HG03439 (cell line): ENCODE measurements at regions not wholly inside any gene's neighbourhood (a gene's known extent, or its start where the extent isn't known, plus 50 kb on each side); places are given as distances from the start of the nearest gene placed in this dataset.
A peak's percentile ranks its signal among the peaks of the same experiment; 100 is the strongest.
"Not testable (repeated sequence)": the region's sequence is repeated elsewhere in the genome, so short reads cannot be mapped to it uniquely, and the experiment has no call there.

Source experiments
- ATAC-seq: cut with Tn5 transposase; IDR thresholded peaks from one replicate; pipeline ENCODE4 v1.9.1; 2021; ENCODE audit warnings: mild to moderate bottlenecking, moderate library complexity; ENCODE audit not compliant: unreplicated experiment

DNA sequence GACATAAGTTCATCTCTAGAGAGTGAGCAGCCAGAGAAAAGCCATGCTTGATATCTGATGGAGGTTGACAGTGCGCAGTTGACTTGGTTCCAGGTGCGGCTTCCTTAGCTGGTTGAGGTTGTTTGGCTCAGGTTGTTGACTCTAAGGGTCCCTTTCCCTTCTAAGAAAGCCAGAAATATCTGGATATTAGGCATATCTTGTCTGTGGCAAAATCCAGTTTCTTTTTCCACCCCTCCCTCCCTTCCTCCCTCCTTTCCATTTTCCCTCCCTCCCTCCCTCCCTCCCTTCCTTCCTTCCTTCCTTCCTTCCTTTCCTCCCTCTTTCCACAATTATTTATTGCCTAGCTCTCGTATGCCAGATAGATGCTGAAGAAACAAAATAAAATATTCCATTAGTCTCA is 82.6 kb upstream of the TNP1 start:
- no peak for ATAC-seq

DNA sequence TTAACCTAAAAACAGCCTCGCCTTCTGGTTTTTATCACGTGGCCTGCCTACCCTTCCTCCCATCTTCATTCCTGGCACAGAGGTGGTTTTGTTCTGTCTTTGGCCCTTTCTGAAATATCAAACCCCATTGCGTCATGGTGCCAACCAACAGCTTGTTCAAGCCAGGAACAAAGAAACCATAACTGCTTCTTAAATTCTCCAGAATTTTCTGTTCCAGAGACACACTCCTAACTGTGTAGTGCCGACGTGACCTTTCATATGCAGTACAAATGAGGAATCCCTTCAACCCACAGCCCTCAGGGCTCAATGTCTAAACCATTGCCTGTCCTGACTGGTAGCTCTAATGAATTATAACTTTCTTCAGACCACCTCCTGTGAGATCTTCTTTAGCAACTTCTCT is 82.2 kb upstream of the TNP1 start:
- no peak for ATAC-seq

DNA sequence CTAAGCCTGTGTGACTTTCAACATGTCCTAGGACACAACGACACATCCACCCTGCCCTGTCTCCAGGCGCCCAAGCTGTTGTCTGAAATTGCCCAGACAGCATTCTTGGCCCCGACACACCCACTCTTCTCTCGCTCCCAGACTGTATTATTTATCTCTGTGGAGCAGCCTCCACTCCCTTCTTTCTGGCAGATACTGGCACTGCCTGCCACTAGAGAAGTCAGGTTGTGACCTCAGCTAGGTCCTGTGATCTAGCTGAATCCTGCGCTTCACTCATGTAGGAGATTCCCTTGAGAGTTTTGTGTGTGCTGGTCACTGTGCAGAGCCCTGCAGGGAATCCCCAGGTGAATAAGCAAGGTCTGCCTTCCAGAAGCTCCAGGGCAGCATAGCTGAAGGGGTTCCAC is 77.1 kb upstream of the TNP1 start:
- no peak for ATAC-seq

DNA sequence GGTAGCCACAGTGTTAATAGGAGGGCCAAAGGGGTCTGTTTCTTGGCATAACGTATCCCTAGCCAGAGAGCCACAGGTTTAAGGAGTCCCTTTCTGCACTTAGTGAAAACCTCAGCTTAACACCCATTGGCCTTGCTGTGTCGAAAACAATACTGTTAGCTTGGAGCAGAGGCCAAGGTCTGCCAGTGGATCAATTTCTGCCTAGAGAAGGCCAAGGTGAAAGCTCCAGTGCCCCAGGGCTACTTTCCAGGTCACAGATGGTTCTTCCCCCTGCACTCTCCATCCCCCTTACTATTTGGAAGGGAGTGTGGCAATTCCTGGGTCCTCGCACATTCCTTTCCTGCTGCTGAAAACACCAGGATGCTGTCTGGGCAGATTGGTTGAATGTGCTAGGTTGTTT is 74.8 kb upstream of the TNP1 start:
- ATAC-seq = no peak

DNA sequence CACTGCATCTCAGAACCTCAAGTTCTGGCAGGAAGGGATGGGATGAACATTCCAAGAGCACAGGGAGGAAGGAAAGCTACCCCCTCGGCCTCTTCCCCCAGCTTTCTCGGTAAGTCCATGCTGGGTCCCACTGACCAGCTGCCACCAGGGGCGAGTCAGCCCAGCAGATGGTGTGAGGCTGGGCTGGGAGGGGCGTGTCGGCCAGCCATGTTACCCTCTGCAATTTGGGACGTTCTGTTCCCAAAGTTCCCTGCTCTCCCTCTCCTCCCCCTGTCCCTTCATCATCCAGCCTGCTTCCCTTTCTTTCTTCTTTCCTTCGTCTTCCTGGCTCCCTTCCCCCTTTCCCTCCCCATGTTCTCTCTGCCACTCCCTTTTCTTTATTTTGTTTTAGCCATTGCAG is 74.3 kb upstream of the TNP1 start:
- no peak for ATAC-seq

DNA sequence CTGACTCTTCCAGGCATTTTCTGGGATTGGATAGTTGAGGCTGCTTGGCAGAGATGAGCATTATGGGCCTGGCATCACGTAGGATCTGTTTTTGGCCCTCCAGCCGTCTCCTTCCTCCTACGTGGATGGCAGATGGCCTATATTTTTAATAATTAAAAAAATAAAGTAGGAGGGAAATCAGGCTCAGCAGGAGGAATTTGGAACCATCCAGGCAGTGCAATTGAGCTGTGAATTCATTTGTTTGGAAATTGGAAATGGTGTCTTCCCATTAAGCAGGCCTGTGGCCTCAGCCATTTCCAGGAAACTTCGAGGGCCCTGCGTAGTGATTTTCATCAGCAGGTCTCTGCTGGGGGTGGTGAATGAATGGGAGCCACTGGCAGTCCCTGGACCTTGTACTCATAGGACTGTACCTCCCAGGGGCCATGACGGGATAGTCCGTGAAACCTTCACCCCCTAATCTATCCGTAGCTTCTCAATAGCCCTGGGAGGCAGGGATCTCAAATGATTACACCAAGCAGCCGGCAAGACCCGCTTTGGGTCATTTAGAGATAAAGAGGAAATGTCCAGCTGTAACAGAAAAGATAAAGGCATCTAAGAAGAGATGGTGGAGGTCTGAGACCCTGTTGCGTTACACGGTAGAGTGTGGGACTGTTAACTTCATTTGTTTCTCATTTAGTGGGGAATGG is 73.1 kb upstream of the TNP1 start:
- no peak for ATAC-seq

DNA sequence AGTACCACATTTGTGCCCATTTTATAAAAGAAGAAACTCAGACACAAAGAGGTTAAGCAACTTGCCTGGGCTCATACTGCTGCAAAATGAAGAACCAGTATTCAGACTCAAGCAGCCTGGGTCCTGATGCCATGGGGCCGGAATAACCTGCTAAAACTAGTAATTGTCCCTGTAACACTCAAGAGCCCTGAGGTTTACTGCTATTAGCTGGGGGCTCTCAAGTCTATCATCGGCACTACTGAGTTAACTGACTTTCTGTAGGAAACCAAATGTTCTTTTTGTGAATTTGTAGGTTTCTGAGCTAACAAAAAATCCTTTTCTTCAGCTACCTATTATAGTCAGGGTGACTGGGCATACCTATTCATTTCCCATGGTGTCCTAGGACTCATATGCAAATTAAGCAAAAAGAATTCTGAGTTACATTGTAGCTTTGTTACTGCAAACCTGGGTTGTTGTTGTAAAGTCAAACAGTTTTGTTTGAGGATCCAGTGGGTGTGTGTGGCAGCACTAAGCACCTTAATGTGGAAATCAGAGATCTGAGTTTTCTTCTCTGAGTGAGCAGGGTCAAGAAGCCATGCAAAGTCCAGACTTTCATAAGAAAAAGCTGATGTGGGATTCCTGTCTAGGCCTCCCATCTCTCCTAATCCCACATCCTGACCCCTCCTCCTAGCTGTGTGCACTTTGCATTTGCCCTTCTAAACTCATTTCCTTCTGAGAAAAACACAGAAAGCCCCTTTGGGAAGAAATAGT is 72.4 kb upstream of the TNP1 start:
- ATAC-seq = no peak

DNA sequence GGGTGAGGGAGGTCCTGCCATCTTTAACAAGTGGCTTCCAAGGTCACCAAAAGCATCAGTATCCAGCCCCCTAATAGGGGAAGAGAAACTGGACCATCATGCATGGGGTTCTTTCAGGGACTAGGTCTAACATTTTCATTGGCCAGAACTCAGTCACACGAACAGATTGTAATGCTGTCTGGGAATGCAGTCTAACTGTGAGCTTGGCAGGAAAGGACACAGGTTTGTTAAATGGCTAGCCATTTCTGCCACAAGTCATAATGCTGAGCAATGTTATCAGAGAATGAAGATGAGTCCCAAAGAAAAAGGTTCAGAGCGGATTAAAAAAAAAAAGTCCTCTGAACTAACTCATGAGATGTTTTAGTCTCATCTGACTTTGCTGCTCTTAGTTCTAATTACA is 70.9 kb upstream of the TNP1 start:
- ATAC-seq = no peak

DNA sequence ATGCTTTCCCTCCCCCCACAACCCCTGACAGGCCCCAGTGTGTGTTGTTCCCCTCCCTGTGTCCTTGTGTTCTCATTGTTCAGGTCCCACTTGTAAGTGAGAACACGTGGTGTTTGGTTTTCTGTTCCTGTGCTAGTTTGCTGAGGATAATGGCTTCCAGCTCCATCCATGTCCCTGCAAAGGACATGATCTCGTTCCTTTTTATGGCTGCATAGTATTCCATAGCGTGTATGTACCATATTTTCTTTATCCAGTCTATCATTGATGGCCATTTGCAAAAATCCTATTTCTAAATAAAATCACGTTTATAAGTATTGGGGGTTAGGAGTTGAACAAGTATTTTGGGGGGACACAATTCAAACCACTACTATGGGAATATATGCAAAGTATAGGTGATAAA is 69.5 kb upstream of the TNP1 start:
- not testable (repeated sequence) for ATAC-seq

DNA sequence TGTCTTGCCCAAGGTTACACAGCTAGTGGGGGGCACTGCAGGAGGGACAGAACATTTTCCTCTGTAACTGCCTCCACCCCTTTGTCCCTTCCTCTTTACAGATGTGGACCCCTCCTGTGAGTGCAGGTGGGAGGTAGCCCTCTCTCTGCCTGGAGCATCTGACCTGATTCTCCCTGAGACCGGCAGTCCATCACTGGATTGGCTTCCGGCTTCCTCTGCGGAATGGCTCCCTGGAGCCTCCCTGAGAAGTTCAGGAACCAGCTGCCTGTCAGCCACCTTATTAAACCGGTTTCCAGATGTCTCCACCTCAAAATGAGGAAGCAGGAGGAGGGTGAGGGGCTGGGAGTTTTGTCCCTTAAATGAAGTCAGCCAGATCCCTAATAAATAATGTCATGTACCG is 67.3 kb upstream of the TNP1 start:
- ATAC-seq = no peak

DNA sequence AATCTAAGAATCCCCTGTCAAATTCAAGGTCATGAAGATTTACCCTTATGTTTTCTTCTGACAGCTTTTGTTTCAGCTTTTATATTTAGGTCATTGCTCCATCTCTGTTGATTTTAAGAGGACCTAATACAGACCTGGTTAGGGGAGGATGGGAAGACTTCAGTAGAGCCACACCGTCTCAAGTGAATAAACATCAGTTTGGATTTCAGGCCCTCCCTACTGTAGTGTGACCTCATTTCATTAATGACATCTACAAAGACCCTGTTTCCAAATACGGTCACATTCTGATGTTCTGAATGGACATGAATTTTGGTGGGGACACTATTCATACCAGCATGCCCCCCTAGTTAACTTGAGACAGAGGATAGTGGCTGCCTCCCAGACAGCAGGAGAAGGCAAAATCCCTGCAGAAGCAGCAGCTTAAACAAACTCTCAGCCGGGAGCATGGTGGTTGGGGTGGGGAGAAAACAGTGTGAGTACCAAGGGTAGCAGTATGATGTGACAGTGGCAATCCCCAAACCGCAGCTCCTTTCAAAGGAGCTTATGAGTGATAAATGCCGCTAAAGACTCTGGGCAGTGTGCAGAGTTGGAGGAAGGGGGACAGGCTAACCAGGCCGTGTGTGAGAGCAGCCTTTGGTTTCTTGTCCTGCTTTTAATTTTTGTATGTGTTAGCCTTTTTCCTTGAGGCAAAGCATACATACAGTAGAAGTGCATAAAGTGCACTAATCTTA is 65.9 kb upstream of the TNP1 start:
- ATAC-seq = no peak

DNA sequence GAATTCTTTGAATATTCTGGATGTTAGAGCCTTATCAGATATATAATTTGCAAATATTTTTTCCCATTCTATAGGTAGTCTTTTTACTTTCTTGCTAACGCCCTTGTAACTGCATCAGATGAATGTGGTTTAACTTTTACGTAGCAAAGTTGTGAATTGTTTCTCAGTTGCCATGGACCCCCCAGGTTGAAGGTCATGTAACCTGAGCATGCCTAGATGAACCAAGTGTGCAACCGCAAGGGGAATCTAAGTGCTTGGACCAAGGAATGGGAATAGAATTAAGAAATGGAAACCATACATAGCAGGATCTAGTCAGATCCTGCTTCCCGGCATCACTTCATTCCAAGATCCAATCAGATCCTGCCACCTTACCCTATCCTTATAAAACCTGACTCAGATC is 65.1 kb upstream of the TNP1 start:
- no peak for ATAC-seq

DNA sequence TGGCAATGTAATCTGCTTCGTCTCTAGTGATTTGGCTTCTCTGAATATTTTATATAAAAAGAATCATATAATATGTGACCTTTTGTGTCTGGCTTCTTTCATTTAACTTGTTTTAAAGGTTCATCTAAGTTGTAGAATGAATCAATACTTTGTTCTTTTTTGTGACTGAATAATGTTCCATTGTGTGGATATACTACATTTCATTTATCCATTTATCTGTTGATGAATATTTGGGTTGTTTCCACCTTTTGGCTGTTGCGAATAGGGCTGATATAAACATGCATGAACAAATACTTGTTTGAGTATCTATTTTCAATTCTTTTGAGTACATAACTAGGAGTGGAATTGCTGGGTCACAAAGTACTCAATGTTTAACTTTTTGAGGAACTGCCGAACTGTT is 63.8 kb upstream of the TNP1 start:
- no peak for ATAC-seq

DNA sequence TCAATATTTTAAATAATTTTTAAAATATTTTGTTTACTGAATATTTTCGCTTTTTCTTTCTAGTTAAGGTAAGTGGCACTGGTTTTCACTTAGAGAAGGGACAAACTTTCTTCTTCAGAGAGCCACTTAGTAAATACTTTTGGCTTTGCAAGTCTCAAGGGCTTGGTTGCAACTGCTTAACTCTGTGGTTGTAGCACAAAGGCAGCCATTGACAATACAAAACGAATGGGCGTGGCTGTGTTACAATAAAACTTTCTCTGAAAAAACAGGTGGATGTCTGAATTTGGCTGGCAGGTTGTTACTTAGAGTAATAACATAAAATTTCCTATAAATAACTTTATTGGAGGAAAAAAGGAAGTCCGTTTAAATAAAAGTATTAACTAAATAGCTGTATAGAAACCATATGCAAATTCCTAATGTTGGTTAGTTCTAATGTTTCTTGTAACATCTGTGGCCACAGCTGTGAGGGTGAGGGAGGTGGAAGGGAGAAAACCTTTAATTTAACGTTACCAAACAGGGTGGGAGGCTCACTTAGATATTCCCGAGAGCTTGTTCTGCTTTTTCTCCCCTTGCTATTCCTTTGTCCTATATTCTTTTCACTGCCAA is 62.4 kb upstream of the TNP1 start:
- peak; percentile 51 for ATAC-seq

DNA sequence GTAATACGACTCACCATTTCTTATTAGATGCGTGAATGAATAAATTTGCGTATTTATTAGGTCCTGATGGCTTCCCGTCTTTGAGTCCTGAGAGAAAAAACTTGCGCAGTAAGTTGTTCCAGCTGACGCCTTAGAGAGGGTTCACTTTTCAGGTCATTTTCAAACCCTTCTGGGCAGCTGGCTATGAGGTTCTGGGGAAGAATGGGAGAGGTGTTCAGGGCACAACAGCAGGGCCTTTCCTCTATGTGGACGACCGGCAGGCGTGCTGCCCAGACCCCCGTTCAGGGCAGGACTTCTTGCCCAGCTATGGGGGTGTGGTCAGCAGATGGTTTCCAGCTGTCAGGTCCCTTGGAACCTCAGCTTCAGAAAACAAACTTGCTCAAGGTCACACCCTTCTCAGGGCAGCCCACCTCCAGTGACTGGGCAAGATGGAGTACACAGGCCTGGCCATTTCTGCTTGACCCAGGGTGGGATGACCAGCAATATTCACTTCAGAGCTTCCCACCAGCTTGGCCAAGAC is 61.1 kb upstream of the TNP1 start:
- no peak for ATAC-seq

DNA sequence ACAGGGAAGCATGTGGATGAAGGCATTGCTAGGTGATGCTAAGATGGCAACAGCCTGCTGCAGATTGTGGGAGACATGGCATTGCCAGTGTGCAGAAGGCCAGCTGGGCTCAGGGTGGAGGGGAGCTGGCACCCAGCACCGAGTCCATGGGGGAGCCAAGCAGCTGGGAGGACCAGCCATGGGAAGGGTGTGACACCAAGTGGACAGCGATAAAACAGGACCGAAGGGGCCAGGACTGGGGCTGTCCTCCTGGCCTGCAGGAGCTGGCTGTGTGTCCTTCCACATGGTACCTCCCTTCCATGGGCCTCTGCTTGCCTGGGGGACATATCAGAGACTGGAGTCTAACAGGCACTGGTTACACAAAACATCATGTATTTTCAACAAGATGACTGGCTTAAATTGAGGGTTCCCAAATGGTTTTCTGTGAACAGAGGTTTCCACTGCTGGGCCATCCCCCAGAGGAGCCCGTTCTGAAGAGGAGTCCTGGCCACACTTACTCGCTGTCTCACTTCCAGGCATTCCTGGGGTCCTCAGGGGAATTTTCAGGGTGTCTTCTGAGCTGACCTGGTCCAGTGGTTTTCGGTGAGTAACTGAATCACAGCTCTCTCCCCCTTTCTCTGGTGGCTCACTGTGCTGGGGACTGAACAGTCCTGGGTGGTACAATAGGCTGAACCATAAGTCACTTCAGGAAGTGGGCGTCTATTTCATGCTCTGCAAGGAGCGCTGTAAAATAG is 60.4 kb upstream of the TNP1 start:
- no peak for ATAC-seq

DNA sequence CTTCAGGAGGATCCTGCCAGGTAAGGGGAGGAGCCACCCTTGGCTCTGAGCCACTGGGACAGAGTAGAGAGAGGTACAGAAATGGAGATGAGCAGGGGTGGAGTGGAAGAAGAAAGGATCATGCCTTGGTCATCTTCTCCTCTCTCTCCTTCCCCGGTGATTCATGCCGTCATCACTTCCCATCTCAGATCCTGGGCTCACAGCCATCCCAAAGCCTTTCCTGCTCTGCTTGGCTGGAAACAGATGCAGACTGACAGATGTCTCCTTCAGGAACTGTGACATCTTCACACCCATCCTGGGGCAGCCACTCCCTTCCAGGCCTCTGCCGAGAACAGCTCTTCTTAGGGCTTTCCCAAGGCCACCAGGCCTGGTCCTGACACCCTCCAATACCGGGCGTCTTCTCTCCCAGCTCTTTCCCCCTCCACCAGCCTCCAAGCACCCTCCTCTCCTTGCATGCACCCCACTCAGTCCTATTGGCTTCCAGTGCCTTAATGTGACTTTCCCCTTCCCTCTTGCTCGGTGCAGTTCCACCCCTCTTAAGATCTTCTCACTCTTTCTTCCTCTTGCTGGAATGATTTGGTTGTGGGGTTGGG is 58.3 kb upstream of the TNP1 start:
- ATAC-seq = no peak

DNA sequence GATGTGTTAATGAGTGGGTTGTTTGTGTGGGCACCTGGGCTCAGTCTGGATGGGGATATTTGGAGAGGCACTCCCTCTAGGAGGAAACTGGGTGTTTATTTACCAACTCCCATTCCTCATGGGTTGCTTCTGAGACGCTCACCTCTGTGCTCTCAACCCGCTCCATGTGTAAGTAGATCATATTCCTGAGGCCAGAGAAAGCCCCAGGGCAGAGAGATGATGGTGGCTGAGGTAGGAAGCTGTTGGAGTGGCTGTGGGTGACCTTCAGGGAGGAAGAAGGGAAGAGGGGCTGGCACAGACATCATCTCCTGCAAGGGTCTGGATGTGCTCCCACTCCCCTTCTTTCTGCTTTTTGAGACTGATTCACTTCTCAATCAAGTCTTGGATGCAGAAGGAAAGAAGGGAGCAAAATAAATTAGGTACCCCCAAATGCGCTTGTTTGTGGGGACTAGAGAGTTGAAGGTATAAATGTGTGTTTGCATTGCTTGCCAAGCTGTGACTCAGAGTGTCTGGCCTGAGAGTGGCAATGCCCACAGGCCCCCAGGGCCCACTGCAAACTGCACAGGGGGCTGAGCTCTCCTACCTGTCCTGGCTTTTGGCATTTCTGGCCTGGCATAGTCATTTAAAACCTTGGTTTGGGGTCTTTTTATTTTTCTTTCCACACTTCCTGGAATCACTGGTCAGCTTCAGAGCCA is 57.2 kb upstream of the TNP1 start:
- no peak for ATAC-seq

DNA sequence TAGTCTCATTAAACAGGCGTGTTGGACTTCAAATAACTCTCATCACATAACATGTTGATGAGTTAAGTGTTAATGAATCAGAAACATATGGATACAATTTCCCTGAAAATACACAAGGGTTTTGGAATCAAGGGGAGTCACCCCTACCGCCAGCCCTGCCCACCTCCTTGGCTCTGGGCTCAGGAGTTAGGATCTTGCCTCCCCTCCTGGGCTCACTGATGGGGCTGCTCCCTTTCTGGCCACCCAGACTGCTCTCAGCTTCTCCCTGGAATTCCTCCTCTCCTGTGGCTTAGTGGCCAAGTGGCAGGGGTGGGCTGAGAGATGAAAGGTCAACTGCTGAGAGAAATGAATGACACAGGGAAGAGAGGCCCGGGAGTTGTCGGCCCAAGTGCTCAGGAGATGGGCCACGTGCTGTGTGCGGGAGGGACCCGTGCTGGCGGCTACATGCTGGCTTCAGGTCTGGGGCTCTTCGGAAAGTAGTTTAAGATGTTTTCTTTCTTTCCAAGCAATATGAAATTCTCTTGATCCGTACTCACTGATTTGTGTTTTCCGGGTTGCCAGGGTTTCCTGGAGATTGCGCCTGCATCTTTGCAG is 55.8 kb upstream of the TNP1 start:
- ATAC-seq = no peak
